Activated CD4-positive, alpha-beta T cell treated with anti-CD3 and anti-CD28 coated beads, Interleukin-2, amount 50 U/mL, for 4 hours (primary cell): ENCODE measurements at regions not wholly inside any gene's neighbourhood (a gene's known extent, or its start where the extent isn't known, plus 50 kb on each side); places are given as distances from the start of the nearest gene placed in this dataset.
"Not testable (repeated sequence)": the region's sequence is repeated elsewhere in the genome, so short reads cannot be mapped to it uniquely, and the experiment has no call there.

Experiments used
- DNase-seq, 2 experiments: peaks; one replicate each; pipeline ENCODE4 v3.0.0-alpha.2; 2020

GRCh38 chr10:64037071-64037661 lies 516.0 kb downstream of the REEP3 start:
- DNase-seq, result no peak

- DNase-seq, result no peak
These were observed 516.9 kb downstream of the REEP3 start for GRCh38 chr10:64038107-64038506.

GRCh38 chr10:64039198-64039597 lies 518.0 kb downstream of the REEP3 start:
- DNase-seq, result no peak

GRCh38 chr10:64040781-64041180 lies 519.6 kb downstream of the REEP3 start:
- DNase-seq, result no peak

- peak; percentile 72 to 75 for DNase-seq
These were observed 520.2 kb downstream of the REEP3 start for GRCh38 chr10:64041185-64041988.

GRCh38 chr10:64041989-64042490 lies 520.8 kb downstream of the REEP3 start:
- no peak for DNase-seq

GRCh38 chr10:64044098-64044497 lies 522.9 kb downstream of the REEP3 start:
- DNase-seq, result no peak

GRCh38 chr10:64044957-64045632 lies 523.9 kb downstream of the REEP3 start:
- DNase-seq, result not testable (repeated sequence)

GRCh38 chr10:64054392-64054791 lies 533.2 kb downstream of the REEP3 start:
- no peak for DNase-seq

GRCh38 chr10:64059884-64060283 lies 538.7 kb downstream of the REEP3 start:
- DNase-seq, result no peak

GRCh38 chr10:64060389-64060788 lies 539.2 kb downstream of the REEP3 start:
- DNase-seq, result no peak

- DNase-seq, result no peak
These were observed 541.6 kb downstream of the REEP3 start for GRCh38 chr10:64062793-64063192.

GRCh38 chr10:64067009-64067606 lies 545.9 kb downstream of the REEP3 start:
- no peak for DNase-seq

- no peak for DNase-seq
These were observed 546.7 kb downstream of the REEP3 start for GRCh38 chr10:64067859-64068258.

- no peak for DNase-seq
These were observed 549.0 kb downstream of the REEP3 start for GRCh38 chr10:64070241-64070640.

- no peak for DNase-seq
These were observed 550.0 kb downstream of the REEP3 start for GRCh38 chr10:64071218-64071617.

- no peak for DNase-seq
These were observed 554.4 kb downstream of the REEP3 start for GRCh38 chr10:64075604-64076003.

- no peak for DNase-seq
These were observed 555.2 kb downstream of the REEP3 start for GRCh38 chr10:64076322-64076940.

GRCh38 chr10:64079341-64079740 lies 558.1 kb downstream of the REEP3 start:
- DNase-seq, result no peak

GRCh38 chr10:64080071-64080470 lies 558.9 kb downstream of the REEP3 start:
- DNase-seq, result no peak

- no peak for DNase-seq
These were observed 560.8 kb downstream of the REEP3 start for GRCh38 chr10:64081947-64082482.

GRCh38 chr10:64086083-64086767 lies 565.0 kb downstream of the REEP3 start:
- DNase-seq, result no peak
